ENCODE measurements at regions not wholly inside any gene's neighbourhood (a gene's known extent, or its start where the extent isn't known, plus 50 kb on each side); places are given as distances from the start of the nearest gene placed in this dataset.

DNA sequence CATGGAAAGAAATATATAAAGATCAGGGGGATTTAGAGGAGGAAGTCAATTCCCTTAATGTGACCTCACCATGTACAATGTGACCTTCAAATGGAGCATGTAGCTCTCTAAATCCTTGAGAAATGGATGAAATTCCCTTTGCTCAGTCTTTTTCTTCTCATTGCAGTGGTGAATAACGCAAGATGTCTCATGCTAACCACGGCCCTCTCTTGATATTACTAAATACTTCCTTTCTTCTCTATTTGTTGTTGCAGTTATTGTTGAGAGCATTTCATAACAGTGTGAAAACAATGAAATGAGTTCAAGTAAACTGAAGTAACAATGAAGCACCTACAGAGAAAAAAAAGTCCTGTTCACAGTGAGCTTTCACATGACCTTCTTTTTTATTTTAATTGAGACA is 55.6 kb downstream of the ZNF281 start:
- DNase-seq, result no peak

GRCh38 chr1:200353232-200353631 is 56.6 kb downstream of the ZNF281 start:
- DNase-seq, result no peak

DNA sequence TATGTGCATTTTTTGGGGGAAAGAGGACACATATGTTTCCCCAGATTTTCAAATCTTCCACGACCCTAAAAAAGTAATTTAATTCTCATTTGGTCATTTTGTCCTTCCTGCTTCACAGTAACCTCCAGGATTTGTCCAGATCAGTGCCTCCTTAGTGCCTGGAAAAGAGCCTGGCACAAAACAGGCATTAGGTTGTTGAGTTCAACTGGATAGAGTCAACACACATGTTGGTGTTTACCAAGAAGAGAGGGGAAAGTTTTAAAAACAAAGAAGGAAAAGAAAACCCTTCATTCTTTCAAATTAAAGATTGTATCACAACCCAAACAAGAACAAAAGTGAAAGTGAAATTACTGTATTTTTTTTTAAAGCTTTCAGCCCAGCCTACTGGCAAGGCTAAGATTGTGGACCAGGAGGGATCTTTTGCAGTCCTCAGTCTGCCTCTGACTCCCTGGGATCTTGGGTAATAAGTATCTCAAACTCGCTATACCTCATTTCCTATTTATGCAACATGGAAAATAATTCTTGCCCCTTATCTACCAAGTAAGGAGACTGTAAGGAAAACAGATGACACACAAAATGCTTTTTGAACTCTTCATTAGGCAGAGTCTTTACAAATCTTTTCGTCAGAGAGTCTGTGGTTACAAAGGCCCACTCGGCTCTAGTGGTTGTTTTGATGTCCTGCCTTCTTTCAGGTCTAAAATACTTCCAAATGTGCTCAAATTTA is 57.8 kb downstream of the ZNF281 start:
- DNase-seq, result no peak

DNA sequence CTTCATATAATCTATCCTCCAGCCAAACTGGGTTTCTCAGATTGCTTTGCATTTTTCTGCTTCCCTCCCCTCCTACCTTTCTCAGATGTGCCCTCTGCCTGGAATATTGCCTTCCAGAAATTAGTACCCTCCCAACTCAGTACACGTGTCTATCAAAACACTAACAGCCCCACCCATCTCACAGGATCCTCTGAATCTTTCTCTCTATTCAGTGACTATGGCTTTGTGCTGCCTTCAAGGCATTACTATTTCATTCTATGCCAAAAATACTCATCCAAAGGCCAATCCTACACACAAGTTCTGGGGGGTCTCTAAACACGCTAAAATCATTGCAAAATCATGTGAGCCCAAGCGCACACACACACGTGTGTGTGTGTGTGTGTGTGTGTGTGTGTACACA is 58.4 kb downstream of the ZNF281 start:
- no peak for DNase-seq

GRCh38 chr1:200346700-200347099 is 63.1 kb downstream of the ZNF281 start:
- no peak for DNase-seq

- no peak for DNase-seq
These were observed 64.3 kb downstream of the ZNF281 start for GRCh38 chr1:200345520-200345919.

DNA sequence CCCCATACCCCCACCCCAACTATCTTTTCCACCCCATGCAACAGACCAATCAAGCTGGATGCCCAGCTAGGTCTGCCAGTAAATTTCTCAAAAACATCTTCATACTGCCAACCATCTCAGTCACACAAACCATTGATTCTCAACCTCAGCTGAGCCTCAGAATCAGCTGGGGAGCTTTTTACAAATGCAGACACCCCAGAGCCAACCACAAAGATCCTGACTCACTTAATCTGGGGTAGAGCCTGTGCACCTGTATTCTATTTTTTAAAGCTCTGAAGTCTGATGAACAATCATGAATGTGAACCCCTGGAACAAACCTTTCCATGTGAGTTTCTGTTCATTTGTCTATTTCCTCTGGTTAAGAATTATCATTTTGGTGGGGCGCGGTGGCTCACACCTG is 66.0 kb downstream of the ZNF281 start:
- no peak for DNase-seq

DNA sequence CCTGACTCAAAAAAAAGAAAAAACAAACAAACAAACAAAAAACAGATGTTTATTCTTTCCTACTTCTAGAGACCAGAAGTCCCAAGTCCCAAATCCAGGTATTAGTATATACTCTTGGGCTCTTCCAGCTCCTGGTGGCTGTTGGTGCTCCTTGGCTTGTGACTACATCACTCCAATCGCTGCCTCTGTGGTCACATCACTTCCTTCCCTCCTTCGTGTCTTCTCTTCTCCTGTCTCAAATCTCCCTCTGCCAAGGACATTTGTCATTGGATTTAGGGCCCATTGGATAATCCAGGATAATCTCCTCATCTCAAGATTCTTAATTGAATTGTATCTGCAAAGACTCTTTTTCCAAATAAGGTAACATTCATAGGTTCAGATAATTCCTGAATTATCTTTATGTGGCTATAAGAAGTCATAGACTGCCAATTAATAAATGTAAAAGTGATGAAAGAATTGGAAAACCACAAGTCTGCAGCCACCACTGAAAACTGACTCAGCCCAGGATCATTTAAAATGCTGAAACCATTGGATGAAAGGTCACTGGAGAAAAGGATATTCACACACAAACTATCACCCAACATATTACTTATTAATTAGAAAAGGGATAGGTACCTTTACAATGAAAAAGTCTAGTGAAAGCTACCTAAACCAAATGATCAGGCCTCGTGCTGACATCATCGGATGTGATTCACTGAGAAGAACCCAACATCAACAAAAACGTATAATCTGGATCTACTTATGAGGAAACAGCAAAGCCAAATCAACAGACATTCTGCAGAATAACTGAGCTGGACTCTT is 67.1 kb downstream of the ZNF281 start:
- DNase-seq, result no peak

GRCh38 chr1:200338451-200338850 is 71.4 kb downstream of the ZNF281 start:
- no peak for DNase-seq

DNA sequence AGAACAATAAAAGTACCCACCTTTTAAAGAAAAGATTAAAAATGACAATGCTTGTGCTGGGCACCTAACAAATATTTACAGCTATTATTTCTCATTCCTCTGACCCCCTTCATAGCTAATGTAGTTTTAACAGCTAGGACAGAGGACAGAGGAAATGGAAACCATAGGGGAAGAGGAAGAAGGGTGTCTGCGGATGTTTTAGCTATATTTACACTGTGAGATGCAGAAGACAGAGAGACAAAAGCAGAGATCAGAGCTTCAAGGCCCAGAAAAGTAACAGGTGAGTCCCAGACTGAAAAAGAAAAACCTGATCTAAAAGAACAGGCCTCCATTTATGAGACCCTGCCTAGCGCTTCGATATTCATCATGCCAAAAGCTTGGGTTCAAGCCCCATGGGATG is 72.0 kb downstream of the ZNF281 start:
- DNase-seq, result no peak

- DNase-seq, result no peak
These were observed 72.4 kb downstream of the ZNF281 start for GRCh38 chr1:200337410-200337809.

DNA sequence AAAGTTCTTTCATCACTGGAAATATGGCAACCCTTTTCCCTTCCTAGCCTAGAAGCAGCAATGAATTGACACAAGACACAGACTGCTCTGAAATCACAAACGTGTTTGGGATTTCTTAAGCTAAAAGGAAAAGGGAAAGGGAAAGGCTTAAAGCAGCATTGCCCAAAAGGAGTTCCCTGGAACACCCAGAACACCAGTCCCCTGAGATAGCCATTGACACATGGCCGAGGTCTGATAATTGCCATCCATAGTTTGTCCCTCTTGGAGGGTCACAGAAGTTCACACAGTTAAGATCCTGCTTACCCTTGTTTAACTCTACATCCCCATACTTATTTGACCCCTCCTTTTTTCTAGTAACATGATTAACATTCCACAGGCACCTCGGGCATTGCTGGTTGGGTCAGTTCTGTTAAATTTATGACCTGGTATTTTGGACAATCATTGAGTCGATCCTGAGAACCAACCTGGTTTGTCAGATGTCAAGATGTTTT is 72.9 kb downstream of the ZNF281 start:
- no peak for DNase-seq

GRCh38 chr1:200336101-200336845 is 73.6 kb downstream of the ZNF281 start:
- no peak for DNase-seq

- DNase-seq, result no peak
These were observed 75.1 kb downstream of the ZNF281 start for GRCh38 chr1:200334661-200335256.

GRCh38 chr1:200333329-200333728 is 76.5 kb downstream of the ZNF281 start:
- DNase-seq, result no peak

GRCh38 chr1:200332716-200333115 is 77.1 kb downstream of the ZNF281 start:
- DNase-seq, result no peak

- DNase-seq, result no peak
These were observed 79.0 kb downstream of the ZNF281 start for GRCh38 chr1:200330741-200331428.

DNA sequence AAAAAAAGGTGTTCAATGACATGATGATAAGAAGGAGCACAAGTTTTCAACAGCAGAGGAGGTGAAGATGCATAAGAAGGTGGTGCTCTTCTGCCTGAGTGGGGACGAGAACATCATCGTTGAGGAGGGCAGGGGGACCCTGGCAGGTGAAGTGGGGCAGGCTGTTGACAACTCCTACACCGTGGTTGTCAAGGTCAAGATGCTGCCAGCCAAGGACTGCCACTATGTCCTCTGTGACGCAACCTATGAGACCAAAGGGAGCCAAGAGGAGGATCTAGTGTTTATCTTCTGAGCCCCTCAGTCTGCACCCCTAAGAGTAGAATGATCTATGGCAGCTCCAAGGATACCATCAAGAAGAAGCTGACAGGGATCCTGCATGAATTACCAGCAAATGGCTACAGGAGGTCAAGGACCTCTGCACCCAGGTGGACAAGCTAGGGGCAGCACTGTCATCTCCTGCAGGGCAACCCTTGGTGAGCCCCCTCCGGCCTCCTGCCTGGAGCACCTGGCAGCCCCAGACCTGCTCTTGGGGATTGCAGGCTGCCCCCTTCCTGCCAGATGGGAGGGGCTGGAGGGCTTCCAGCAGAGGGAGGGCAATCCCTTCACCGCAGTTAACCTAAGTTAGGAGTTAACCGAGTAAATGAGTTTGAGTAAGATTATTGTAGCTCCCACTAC is 80.5 kb downstream of the ZNF281 start:
- no peak for DNase-seq

DNA sequence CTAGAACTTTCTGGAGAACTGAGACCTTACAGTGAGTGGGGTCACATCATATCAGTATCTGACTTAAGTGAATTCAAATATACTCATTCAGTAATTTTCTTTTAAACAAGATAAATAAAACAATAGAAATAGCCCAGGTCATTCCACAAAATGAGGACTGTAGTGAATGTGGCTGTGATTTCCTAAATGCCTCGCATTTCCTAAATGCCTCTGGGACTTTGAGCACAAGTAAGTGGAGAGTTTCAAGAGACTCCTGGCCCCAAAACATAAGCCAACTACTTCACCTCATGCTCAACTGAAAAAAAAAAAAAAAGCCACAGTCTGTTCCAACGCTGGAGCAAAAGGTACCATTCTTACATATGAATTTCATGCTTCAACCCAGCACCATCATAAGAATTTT is 81.5 kb downstream of the ZNF281 start:
- no peak for DNase-seq

GRCh38 chr1:200323856-200324400 is 85.9 kb downstream of the ZNF281 start:
- no peak for DNase-seq

GRCh38 chr1:200319148-200319547 is 90.7 kb downstream of the ZNF281 start:
- DNase-seq, result no peak

- no peak for DNase-seq
These were observed 92.6 kb downstream of the ZNF281 start for GRCh38 chr1:200317236-200317635.
